Erythroblast (primary cell): ENCODE measurements at regions not wholly inside any gene's neighbourhood (a gene's known extent, or its start where the extent isn't known, plus 50 kb on each side); places are given as distances from the start of the nearest gene placed in this dataset.
"Not testable (repeated sequence)": the region's sequence is repeated elsewhere in the genome, so short reads cannot be mapped to it uniquely, and the experiment has no call there.

Source experiments
- GATA1 ChIP-seq: IDR thresholded peaks from 2 replicates; pipeline ENCODE4 v1.6.1; 2011; ENCODE audit warnings: low read depth, mild to moderate bottlenecking, control low read depth, low read length, moderate library complexity
- POLR2A ChIP-seq: IDR thresholded peaks from 2 replicates; pipeline ENCODE4 v1.6.1; 2011; ENCODE audit warnings: mild to moderate bottlenecking, low read length

DNA sequence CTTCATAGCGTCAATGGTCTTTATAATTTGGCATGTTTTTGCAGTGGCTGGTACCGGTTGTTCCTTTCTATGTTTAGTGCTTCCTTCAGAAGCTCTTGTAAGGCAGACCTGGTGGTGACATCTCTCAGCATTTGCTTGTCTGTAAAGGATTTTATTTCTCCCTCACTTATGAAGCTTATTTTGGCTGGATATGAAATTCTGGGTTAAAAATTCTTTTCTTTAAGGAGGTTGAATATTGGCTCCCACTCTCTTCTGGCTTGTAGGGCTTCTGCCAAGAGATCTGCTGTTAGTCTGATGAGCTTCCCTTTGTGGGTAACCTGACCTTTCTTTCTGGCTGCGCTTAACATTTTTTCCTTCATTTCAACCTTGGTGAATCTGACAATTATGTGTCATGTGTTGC lies 250.0 kb upstream of the CTNNB1 start:
- TF ChIP-seq POLR2A, GATA1: not testable (repeated sequence)
